CD14-positive monocyte (primary cell): ENCODE measurements at regions not wholly inside any gene's neighbourhood (a gene's known extent, or its start where the extent isn't known, plus 50 kb on each side); places are given as distances from the start of the nearest gene placed in this dataset.

Experiments used
- DNase-seq, 3 donors: peaks; one replicate each; pipeline ENCODE4 v3.0.0-alpha.2; 2011 to 2022
- H2AFZ ChIP-seq: 2 replicates; pipeline ENCODE4 v1.6.0; 2012; ENCODE audit warnings: mild to moderate bottlenecking, low read depth, low read length, inconsistent platforms; ENCODE audit not compliant: insufficient read depth, poor library complexity, severe bottlenecking
- H3K27ac ChIP-seq, 2 donors: 1 replicate in 1 of 2; 2 replicates in 1 of 2; pipeline ENCODE4 v1.5.1; 2012 to 2013; ENCODE audit warnings: low read length in 2 of 2, control low read depth in 1 of 2, inconsistent platforms in 1 of 2, low read depth in 1 of 2, mild to moderate bottlenecking in 1 of 2
- H3K27me3 ChIP-seq, 2 donors: one replicate each; pipeline versions ENCODE4 v1.6.0 to v1.6.1; 2011 to 2013; ENCODE audit warnings: low read length in 2 of 2; ENCODE audit not compliant: control insufficient read depth in 2 of 2, insufficient read depth in 2 of 2
- H3K36me3 ChIP-seq, 2 donors: replicated peaks in 1 of 2; 1 replicate in 1 of 2; 2 replicates in 1 of 2; pipeline versions ENCODE4 v1.5.1 to v1.6.1; 2012 to 2013; ENCODE audit warnings: low read length in 2 of 2, control low read depth in 1 of 2, inconsistent platforms in 1 of 2, mild to moderate bottlenecking in 1 of 2; ENCODE audit not compliant: insufficient read depth in 2 of 2, control insufficient read depth in 1 of 2
- H3K4me1 ChIP-seq, 2 donors: 1 replicate in 1 of 2; 2 replicates in 1 of 2; pipeline versions ENCODE4 v1.5.1 to v1.6.1; 2012 to 2013; ENCODE audit warnings: low read length in 2 of 2, control low read depth in 1 of 2, inconsistent platforms in 1 of 2, mild to moderate bottlenecking in 1 of 2, moderate library complexity in 1 of 2; ENCODE audit not compliant: insufficient read depth in 2 of 2, control insufficient read depth in 1 of 2
- H3K4me2 ChIP-seq: replicated peaks from 2 replicates; pipeline ENCODE3; 2012; ENCODE audit warnings: low read length, moderate library complexity, mild to moderate bottlenecking; ENCODE audit not compliant: poor library complexity, severe bottlenecking; ENCODE audit errors: extremely low read depth
- H3K4me3 ChIP-seq, 3 experiments: fragments of 200-600 bp in 1 of 3; sonication (generic) in 1 of 3; replicated peaks in 1 of 3; 1 replicate in 2 of 3; 2 replicates in 1 of 3; pipeline ENCODE4 v1.5.1; 2011 to 2013; ENCODE audit warnings: low read length in 3 of 3, mild to moderate bottlenecking in 3 of 3, control low read depth in 2 of 3, low read depth in 2 of 3, inconsistent platforms in 1 of 3, moderate library complexity in 1 of 3
- H3K79me2 ChIP-seq: 2 replicates; pipeline ENCODE4 v1.6.0; 2012; ENCODE audit warnings: mild to moderate bottlenecking, control low read depth, inconsistent platforms, low read length, moderate library complexity; ENCODE audit not compliant: insufficient read depth
- H3K9ac ChIP-seq: 2 replicates; pipeline ENCODE4 v1.6.0; 2017; ENCODE audit warnings: low read length, mild to moderate bottlenecking; ENCODE audit not compliant: insufficient read depth, poor library complexity, severe bottlenecking
- H3K9me3 ChIP-seq, 2 donors: replicated peaks in 1 of 2; 1 replicate in 1 of 2; 2 replicates in 1 of 2; pipeline versions ENCODE4 v1.5.1 to v1.6.1; 2012 to 2013; ENCODE audit warnings: low read length in 2 of 2, control low read depth in 1 of 2; ENCODE audit not compliant: control insufficient read depth in 1 of 2, insufficient read depth in 1 of 2
- H4K20me1 ChIP-seq: 2 replicates; pipeline ENCODE4 v1.6.0; 2012; ENCODE audit warnings: mild to moderate bottlenecking, low read length, control low read depth, moderate library complexity; ENCODE audit not compliant: insufficient read depth
- H3K27ac Mint-ChIP-seq, 7 donors: one replicate each; pipeline ENCODE4 v1.8.0; 2020; ENCODE audit warnings: mild to moderate bottlenecking in 7 of 7, mixed read lengths in 7 of 7, moderate library complexity in 6 of 7, inconsistent platforms in 2 of 7
- H3K27me3 Mint-ChIP-seq, 3 donors: one replicate each; pipeline ENCODE4 v1.8.0; 2021 to 2022; ENCODE audit warnings: low read depth in 3 of 3, mild to moderate bottlenecking in 3 of 3, mixed read lengths in 3 of 3, moderate library complexity in 3 of 3, inconsistent platforms in 1 of 3
- H3K36me3 Mint-ChIP-seq, 2 donors: one replicate each; pipeline ENCODE4 v1.8.0; 2020; ENCODE audit warnings: mixed read lengths in 2 of 2, inconsistent platforms in 1 of 2, mild to moderate bottlenecking in 1 of 2
- H3K4me1 Mint-ChIP-seq: one replicate; pipeline ENCODE4 v1.8.0; 2020; ENCODE audit warnings: mild to moderate bottlenecking, mixed read lengths
- H3K4me3 Mint-ChIP-seq, 2 donors: one replicate each; pipeline ENCODE4 v1.8.0; 2020; ENCODE audit warnings: mild to moderate bottlenecking in 2 of 2, mixed read lengths in 2 of 2, moderate library complexity in 1 of 2
- H3K9me3 Mint-ChIP-seq, 7 donors: one replicate each; pipeline ENCODE4 v1.8.0; 2020 to 2022; ENCODE audit warnings: mixed read lengths in 7 of 7, mild to moderate bottlenecking in 6 of 7, moderate library complexity in 6 of 7, inconsistent platforms in 2 of 7
- CTCF ChIP-seq: fragments of 200-600 bp; IDR thresholded peaks from one replicate; pipeline ENCODE4 v1.8.0; 2022; ENCODE audit warnings: antibody characterized with exemption, mild to moderate bottlenecking
- WGBS: methylation state at CpG from one replicate; pipeline ENCODE4 v1.1.5; 2013; ENCODE audit warnings: missing lambda C conversion rate; ENCODE audit not compliant: insufficient coverage; 5-methylcytosine and 5-hydroxymethylcytosine counted together
- intact Hi-C, 2 donors: fragments of 100-400 bp; cut with micrococcal nuclease; formaldehyde crosslinking; loops; one replicate each; pipeline versions ENCODE4 v1.15.0 to v1.15.1; 2023

- no peak overlapping the region for H3K27ac ChIP-seq
- no peak for TF ChIP-seq CTCF
- WGBS, result 100% methylated on average over 5 of the region's 6 CpGs
- Mint-ChIP-seq H3K27ac (no peak overlapping the region), H3K4me3 (no peak overlapping the region), H3K36me3 (no peaks in the 10 kb centered on the region), H3K27me3 (peaks cover 0 to 8% (median 2%) of the 10 kb centered on the region in 3 donors), H3K9me3 (peaks cover 0 to 5% (median 2%) of the 10 kb centered on the region in 7 donors), H3K4me1 (peaks cover 5% of the 10 kb centered on the region)
- H3K36me3 ChIP-seq, result no peaks in the 10 kb centered on the region
- H3K9me3 ChIP-seq, result no peaks in the 10 kb centered on the region
- no peaks in the 10 kb centered on the region for H4K20me1 ChIP-seq
- no peak overlapping the region for H3K4me3 ChIP-seq
- no peak for DNase-seq
- intact Hi-C loops, result no loop called here
- H3K9ac ChIP-seq, result no peak overlapping the region
- no peak overlapping the region for H2AFZ ChIP-seq
- H3K4me1 ChIP-seq, result peaks cover 4 to 6% of the 10 kb centered on the region in 2 donors
- H3K4me2 ChIP-seq, result no peak overlapping the region
- no peaks in the 10 kb centered on the region for H3K79me2 ChIP-seq
- H3K27me3 ChIP-seq, result no peaks in the 10 kb centered on the region
These were observed 63.3 kb downstream of the EVX1 start for GRCh38 chr7:27305854-27306253.

- H4K20me1 ChIP-seq, result no peaks in the 10 kb centered on the region
These were observed 70.2 kb downstream of the EVX1 start for GRCh38 chr7:27312820-27313219.

More at GRCh38 chr7:27312820-27313219, 70.2 kb downstream of the EVX1 start:
- no peak overlapping the region for H3K9ac ChIP-seq
- no peaks in the 10 kb centered on the region for H3K36me3 ChIP-seq
- H3K9me3 ChIP-seq, result no peaks in the 10 kb centered on the region
- 88% methylated on average over 1 of the region's 4 CpGs for WGBS
- Mint-ChIP-seq H3K9me3 (peaks cover 0 to 5% (median 0%) of the 10 kb centered on the region in 7 donors), H3K27me3 (peaks cover 0 to 6% (median 2%) of the 10 kb centered on the region in 3 donors), H3K36me3 (no peaks in the 10 kb centered on the region), H3K4me1 (peaks cover 43% of the 10 kb centered on the region), H3K27ac (no peak overlapping the region), H3K4me3 (peak overlapping the region in 1 of 2 donors; percentile 13)
- TF ChIP-seq CTCF, result no peak
- H3K27me3 ChIP-seq, result no peaks in the 10 kb centered on the region
- H3K4me3 ChIP-seq, result no peak overlapping the region
- no peak overlapping the region for H3K4me2 ChIP-seq
- no peak overlapping the region for H3K27ac ChIP-seq
- H3K4me1 ChIP-seq, result peaks cover 41 to 49% of the 10 kb centered on the region in 2 donors
- H2AFZ ChIP-seq, result no peak overlapping the region
- intact Hi-C loops, result no loop called here
- DNase-seq, result peak in 1 of 3 donors; percentile 7
- no peaks in the 10 kb centered on the region for H3K79me2 ChIP-seq
